ENCODE measurements at regions not wholly inside any gene's neighbourhood (a gene's known extent, or its start where the extent isn't known, plus 50 kb on each side); places are given as distances from the start of the nearest gene placed in this dataset.

- POLR2A ChIA-PET (ENCODE audit: partially characterized antibody): no interaction called here
- DNase-seq (ENCODE audit: low read depth in 1 of 2, low spot score in 2 of 2): no peak
- no peak overlapping the region for H4K8ac ChIP-seq (ENCODE audit: extremely low read depth, insufficient read depth, low read length)
- no peak overlapping the region for H3K9ac ChIP-seq (replicated peaks in 1 of 4; ENCODE audit: extremely low read depth in 1 of 4, low read depth in 3 of 4, low read length in 3 of 4)
- no peak overlapping the region for H3K27ac ChIP-seq (ENCODE audit: low read depth, low read length)
- H2BK15ac ChIP-seq (ENCODE audit: low read length): no peak overlapping the region
- H3K4me2 ChIP-seq (ENCODE audit: insufficient read depth in 1 of 2, low read depth in 2 of 2, low read length in 2 of 2): no peak overlapping the region
- H3K27me3 ChIP-seq (replicated peaks in 1 of 4; ENCODE audit: control insufficient read depth in 3 of 4, extremely low read depth in 1 of 4, insufficient read depth in 3 of 4, low read length in 3 of 4): no peaks in the 10 kb centered on the region
- no peak for FAIRE-seq
- no peaks in the 10 kb centered on the region for H3K79me2 ChIP-seq (ENCODE audit: control insufficient read depth in 1 of 2, insufficient read depth in 2 of 2, low read length in 2 of 2)
- no peak overlapping the region for H3K23ac ChIP-seq (ENCODE audit: insufficient read length)
- no peak overlapping the region for H2AFZ ChIP-seq (ENCODE audit: low read length)
- no peak overlapping the region for H4K5ac ChIP-seq (ENCODE audit: insufficient read length, low read depth, low read length)
- no peak overlapping the region for H3K4me3 ChIP-seq (ENCODE audit: extremely low read depth in 1 of 4, insufficient read depth in 2 of 4, low read depth in 3 of 4, low read length in 4 of 4)
- CTCF ChIA-PET (ENCODE audit: partially characterized antibody): no interaction called here
- no peak overlapping the region for H3K56ac ChIP-seq (replicated peaks; ENCODE audit: insufficient read length, low read depth, low read length)
- no peak overlapping the region for H2BK5ac ChIP-seq (ENCODE audit: low read depth, low read length)
- no peaks in the 10 kb centered on the region for H3K36me3 ChIP-seq (ENCODE audit: control insufficient read depth in 2 of 4, insufficient read depth in 4 of 4, low read length in 3 of 4)
- no peak overlapping the region for H2BK12ac ChIP-seq (ENCODE audit: low read depth, low read length)
- no peak overlapping the region for H2AK5ac ChIP-seq (ENCODE audit: low read depth, low read length)
- WGBS, 2 experiments (ENCODE audit: extremely low coverage in 1 of 2, insufficient coverage in 1 of 2, insufficient read length in 1 of 2, insufficient replicate concordance in 2 of 2, low coverage in 1 of 2, low lambda C conversion rate in 2 of 2, missing lambda C conversion rate in 1 of 2): 86% methylated on average over 3 of the region's 3 CpGs; no CpG with 5 or more reads in 1 of the 2 experiments
- no peak overlapping the region for H3K18ac ChIP-seq (ENCODE audit: extremely low read depth, low read length)
- no peaks in the 10 kb centered on the region for H3K4me1 ChIP-seq (replicated peaks in 1 of 4; ENCODE audit: control insufficient read depth in 3 of 4, insufficient read depth in 4 of 4, low read length in 3 of 4)
- H2BK20ac ChIP-seq (ENCODE audit: low read length): no peak overlapping the region
- no peak overlapping the region for H4K91ac ChIP-seq (replicated peaks; ENCODE audit: insufficient read length, low read length)
- no peaks in the 10 kb centered on the region for H3K9me3 ChIP-seq (ENCODE audit: insufficient read depth in 2 of 2, low read depth in 1 of 2, low read length in 1 of 2)
- no peak overlapping the region for H3K4ac ChIP-seq (replicated peaks; ENCODE audit: insufficient read length, low read depth, low read length)
- H3K79me1 ChIP-seq (ENCODE audit: low read depth, low read length): no peaks in the 10 kb centered on the region
- no peaks in the 10 kb centered on the region for H3K23me2 ChIP-seq (ENCODE audit: low read depth, low read length)
- H3K14ac ChIP-seq (ENCODE audit: insufficient read length): no peak overlapping the region
- no peaks in the 10 kb centered on the region for H4K20me1 ChIP-seq (replicated peaks in 1 of 2; ENCODE audit: control insufficient read depth in 1 of 2, insufficient read depth in 2 of 2, low read length in 2 of 2)
- no peak overlapping the region for H2BK120ac ChIP-seq (replicated peaks; ENCODE audit: low read depth, low read length)
- TF ChIP-seq JUND (IDR thresholded peaks at IDR 0.05; ENCODE audit: low read length): no peak
- TF ChIP-seq SP2 (IDR thresholded peaks at IDR 0.05; ENCODE audit: low read length): no peak
- TF ChIP-seq SP1 (IDR thresholded peaks at IDR 0.05; ENCODE audit: low read depth, low read length): no peak
- TF ChIP-seq CBX5 (IDR thresholded peaks at IDR 0.05; ENCODE audit: low read depth, low read length): no peak
Observed at GRCh38 chr2:164257742-164258141, 363.5 kb downstream of the GRB14 start.

All from H1 (cell line).